ENCODE measurements at regions not wholly inside any gene's neighbourhood (a gene's known extent, or its start where the extent isn't known, plus 50 kb on each side); places are given as distances from the start of the nearest gene placed in this dataset.

DNA sequence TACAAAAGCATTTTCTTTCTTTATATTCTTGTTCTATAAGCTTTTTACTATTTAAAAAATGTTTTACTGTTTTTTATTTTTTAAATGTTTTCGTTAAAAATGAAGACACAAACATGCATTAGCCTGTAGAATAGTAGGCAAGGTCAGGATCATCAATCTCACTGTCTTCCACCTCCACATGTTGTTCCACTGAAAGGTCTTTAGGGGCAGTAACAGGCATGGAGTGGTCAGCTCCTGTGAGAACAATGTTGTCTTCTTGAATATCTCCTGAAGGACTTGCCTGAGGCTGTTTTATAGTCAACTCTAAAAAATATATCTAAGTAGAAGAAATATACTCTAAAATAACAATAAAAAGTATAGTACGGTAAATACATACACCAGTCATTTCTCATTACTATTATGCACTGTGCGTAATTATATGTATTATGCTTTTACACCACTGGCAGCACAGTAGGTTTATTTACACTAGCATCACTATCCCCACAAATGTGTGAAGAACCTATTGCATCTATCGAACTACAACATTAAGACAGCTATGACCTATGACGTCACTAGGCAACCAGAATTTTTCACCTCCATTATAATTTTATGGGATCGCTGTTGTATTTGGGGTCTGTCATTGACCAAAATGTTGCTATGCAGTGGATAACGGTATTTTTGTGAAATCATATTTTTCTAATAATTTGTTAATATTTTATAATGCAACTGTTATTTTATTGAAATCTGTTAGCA lies 764.3 kb downstream of the METTL4 start:
- Histone ChIP-seq H4K8ac (ENCODE audit: low read length) (no peak overlapping the region), H3K23ac (ENCODE audit: low read length in 2 of 2) (no peak overlapping the region), H3K18ac (ENCODE audit: low read depth in 1 of 2, low read length in 2 of 2) (no peak overlapping the region), H2BK15ac (ENCODE audit: low read depth, poor library complexity, severe bottlenecking) (no peak overlapping the region), H3K27me3 (ENCODE audit: control insufficient read depth in 1 of 2, insufficient read depth in 1 of 2, low read length in 2 of 2) (no peaks in the 10 kb centered on the region), H3K4me1 (ENCODE audit: control insufficient read depth, insufficient read depth, low read depth, low read length) (no peaks in the 10 kb centered on the region), H3K9ac (ENCODE audit: low read length) (no peak overlapping the region), H2AK5ac (ENCODE audit: low read length, severe bottlenecking) (no peak overlapping the region), H3K27ac (ENCODE audit: low read length, poor library complexity, severe bottlenecking) (no peak overlapping the region), H3K4ac (ENCODE audit: low read depth in 1 of 2, low read length in 2 of 2) (no peak overlapping the region), H2BK12ac (ENCODE audit: low read length in 2 of 2) (no peak overlapping the region), H3K4me2 (ENCODE audit: low read length, poor library complexity, severe bottlenecking) (no peak overlapping the region), H2AFZ (ENCODE audit: low read depth, low read length) (no peak overlapping the region), H3K14ac (ENCODE audit: low read length in 2 of 2) (no peak overlapping the region), H2BK5ac (ENCODE audit: low read depth, low read length, poor library complexity, severe bottlenecking) (no peak overlapping the region), H4K91ac (ENCODE audit: low read length) (no peak overlapping the region), H3K36me3 (ENCODE audit: control insufficient read depth in 1 of 2, insufficient read depth in 2 of 2, low read depth in 1 of 2, low read length in 2 of 2) (no peaks in the 10 kb centered on the region), H2BK120ac (ENCODE audit: low read depth, low read length) (no peak overlapping the region), H3K4me3 (ENCODE audit: insufficient read depth in 1 of 2, low read depth in 1 of 2, low read length in 2 of 2) (no peak overlapping the region), H3K9me3 (ENCODE audit: control insufficient read depth, low read length) (no peaks in the 10 kb centered on the region), H3K79me1 (replicated peaks; ENCODE audit: low read length, poor library complexity, severe bottlenecking) (no peaks in the 10 kb centered on the region)
- DNase-seq, result no peak
- WGBS, result 89% methylated on average over 4 of the region's 7 CpGs

DNA sequence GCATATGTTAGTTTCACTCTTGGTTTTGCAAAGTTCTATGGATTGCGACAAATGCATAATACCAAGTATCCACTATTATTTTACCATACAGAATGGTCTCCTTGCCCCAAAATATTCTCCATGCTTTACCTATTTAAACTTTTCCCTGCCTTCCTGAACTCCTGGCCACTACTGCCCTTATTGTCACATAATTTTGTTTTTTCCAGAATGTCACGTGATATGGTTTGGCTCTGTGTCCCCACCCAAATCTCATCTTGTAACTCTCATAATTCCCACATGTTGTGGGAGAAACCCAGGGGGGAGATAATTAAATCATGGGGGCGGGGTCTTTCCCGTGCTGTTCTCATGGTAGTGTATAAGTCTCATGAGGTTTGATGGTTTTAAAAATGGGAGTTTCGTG lies 760.0 kb downstream of the METTL4 start:
- H2AFZ ChIP-seq (ENCODE audit: low read depth, low read length), result no peak overlapping the region
- no peak overlapping the region for H4K91ac ChIP-seq (ENCODE audit: low read length)
- no peak overlapping the region for H2BK120ac ChIP-seq (ENCODE audit: low read depth, low read length)
- WGBS, result 63% methylated on average over 4 of the region's 5 CpGs
- DNase-seq, result no peak
- no peaks in the 10 kb centered on the region for H3K79me1 ChIP-seq (replicated peaks; ENCODE audit: low read length, poor library complexity, severe bottlenecking)
- H3K36me3 ChIP-seq (ENCODE audit: control insufficient read depth in 1 of 2, insufficient read depth in 2 of 2, low read depth in 1 of 2, low read length in 2 of 2), result no peaks in the 10 kb centered on the region
- H3K27ac ChIP-seq (ENCODE audit: low read length, poor library complexity, severe bottlenecking), result no peak overlapping the region
- H2BK15ac ChIP-seq (ENCODE audit: low read depth, poor library complexity, severe bottlenecking), result no peak overlapping the region
- H3K18ac ChIP-seq (ENCODE audit: low read depth in 1 of 2, low read length in 2 of 2), result no peak overlapping the region
- H3K4me1 ChIP-seq (ENCODE audit: control insufficient read depth, insufficient read depth, low read depth, low read length), result no peaks in the 10 kb centered on the region
- no peak overlapping the region for H3K4ac ChIP-seq (ENCODE audit: low read depth in 1 of 2, low read length in 2 of 2)
- H3K14ac ChIP-seq (ENCODE audit: low read length in 2 of 2), result no peak overlapping the region
- no peak overlapping the region for H4K8ac ChIP-seq (ENCODE audit: low read length)
- H2BK12ac ChIP-seq (ENCODE audit: low read length in 2 of 2), result no peak overlapping the region
- H2BK5ac ChIP-seq (ENCODE audit: low read depth, low read length, poor library complexity, severe bottlenecking), result no peak overlapping the region
- no peak overlapping the region for H3K4me3 ChIP-seq (ENCODE audit: insufficient read depth in 1 of 2, low read depth in 1 of 2, low read length in 2 of 2)
- H2AK5ac ChIP-seq (ENCODE audit: low read length, severe bottlenecking), result no peak overlapping the region
- no peak overlapping the region for H3K23ac ChIP-seq (ENCODE audit: low read length in 2 of 2)
- H3K9ac ChIP-seq (ENCODE audit: low read length), result no peak overlapping the region
- H3K27me3 ChIP-seq (ENCODE audit: control insufficient read depth in 1 of 2, insufficient read depth in 1 of 2, low read length in 2 of 2), result no peaks in the 10 kb centered on the region
- no peaks in the 10 kb centered on the region for H3K9me3 ChIP-seq (ENCODE audit: control insufficient read depth, low read length)
- no peak overlapping the region for H3K4me2 ChIP-seq (ENCODE audit: low read length, poor library complexity, severe bottlenecking)

DNA sequence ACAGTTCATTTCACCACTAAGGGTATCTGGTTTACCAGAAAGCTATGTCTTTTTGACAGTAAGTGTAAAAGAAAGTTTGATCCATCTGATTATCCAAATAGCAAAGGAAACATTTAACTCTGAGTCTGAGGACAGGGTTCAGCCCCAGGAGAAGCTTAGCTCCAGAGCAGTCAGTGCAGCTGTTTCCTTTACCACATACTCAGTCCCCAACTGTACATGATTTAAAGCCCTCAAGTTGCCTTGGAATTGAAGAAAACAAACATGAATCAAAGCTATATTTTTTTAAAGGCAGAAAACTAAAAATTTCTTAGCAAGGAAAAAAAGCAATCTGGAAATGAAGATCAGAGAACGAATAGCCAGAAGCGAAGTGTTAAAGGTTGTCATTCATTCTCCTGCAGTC lies 746.0 kb downstream of the METTL4 start:
- no peak overlapping the region for H3K14ac ChIP-seq (ENCODE audit: low read length in 2 of 2)
- no peak overlapping the region for H2BK12ac ChIP-seq (ENCODE audit: low read length in 2 of 2)
- no peak for DNase-seq
- H2BK120ac ChIP-seq (ENCODE audit: low read depth, low read length), result no peak overlapping the region
- 83% methylated on average over 2 of the region's 2 CpGs for WGBS
- H3K4me2 ChIP-seq (ENCODE audit: low read length, poor library complexity, severe bottlenecking), result no peak overlapping the region
- H3K9me3 ChIP-seq (ENCODE audit: control insufficient read depth, low read length), result peaks cover 6% of the 10 kb centered on the region
- no peak overlapping the region for H3K27ac ChIP-seq (ENCODE audit: low read length, poor library complexity, severe bottlenecking)
- H3K27me3 ChIP-seq (ENCODE audit: control insufficient read depth in 1 of 2, insufficient read depth in 1 of 2, low read length in 2 of 2), result no peaks in the 10 kb centered on the region
- H2AFZ ChIP-seq (ENCODE audit: low read depth, low read length), result no peak overlapping the region
- no peak overlapping the region for H2BK15ac ChIP-seq (ENCODE audit: low read depth, poor library complexity, severe bottlenecking)
- H3K4ac ChIP-seq (ENCODE audit: low read depth in 1 of 2, low read length in 2 of 2), result no peak overlapping the region
- H3K4me3 ChIP-seq (ENCODE audit: insufficient read depth in 1 of 2, low read depth in 1 of 2, low read length in 2 of 2), result no peak overlapping the region
- no peak overlapping the region for H3K23ac ChIP-seq (ENCODE audit: low read length in 2 of 2)
- no peak overlapping the region for H2AK5ac ChIP-seq (ENCODE audit: low read length, severe bottlenecking)
- no peak overlapping the region for H2BK5ac ChIP-seq (ENCODE audit: low read depth, low read length, poor library complexity, severe bottlenecking)
- no peaks in the 10 kb centered on the region for H3K79me1 ChIP-seq (replicated peaks; ENCODE audit: low read length, poor library complexity, severe bottlenecking)
- H4K91ac ChIP-seq (ENCODE audit: low read length), result no peak overlapping the region
- H3K9ac ChIP-seq (ENCODE audit: low read length), result no peak overlapping the region
- H3K4me1 ChIP-seq (ENCODE audit: control insufficient read depth, insufficient read depth, low read depth, low read length), result no peaks in the 10 kb centered on the region
- H4K8ac ChIP-seq (ENCODE audit: low read length), result no peak overlapping the region
- H3K18ac ChIP-seq (ENCODE audit: low read depth in 1 of 2, low read length in 2 of 2), result no peak overlapping the region
- no peaks in the 10 kb centered on the region for H3K36me3 ChIP-seq (ENCODE audit: control insufficient read depth in 1 of 2, insufficient read depth in 2 of 2, low read depth in 1 of 2, low read length in 2 of 2)

DNA sequence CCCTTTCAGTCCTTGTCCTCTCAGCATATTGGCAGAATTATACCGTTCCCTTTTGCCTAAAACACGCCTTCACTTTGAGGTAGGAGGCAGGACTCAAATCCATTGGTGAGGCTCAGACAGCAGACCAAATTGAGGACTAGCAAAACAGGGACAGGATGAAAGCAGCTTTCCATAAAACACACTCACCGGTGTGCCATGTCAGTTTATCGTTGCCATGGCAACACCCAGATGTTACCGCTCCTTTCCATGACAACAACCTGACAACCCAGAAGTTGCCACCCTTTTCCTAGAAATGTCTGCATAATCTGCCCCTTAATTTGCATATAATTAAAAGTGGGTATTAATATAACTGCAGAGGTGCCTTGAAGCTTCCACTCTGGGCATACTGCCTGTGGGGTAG lies 730.4 kb downstream of the METTL4 start:
- H2AFZ ChIP-seq (ENCODE audit: low read depth, low read length), result no peak overlapping the region
- no peak for DNase-seq
- no peak overlapping the region for H3K23ac ChIP-seq (ENCODE audit: low read length in 2 of 2)
- no peak overlapping the region for H4K91ac ChIP-seq (ENCODE audit: low read length)
- no peaks in the 10 kb centered on the region for H3K36me3 ChIP-seq (ENCODE audit: control insufficient read depth in 1 of 2, insufficient read depth in 2 of 2, low read depth in 1 of 2, low read length in 2 of 2)
- H2BK12ac ChIP-seq (ENCODE audit: low read length in 2 of 2), result no peak overlapping the region
- H3K4me1 ChIP-seq (ENCODE audit: control insufficient read depth, insufficient read depth, low read depth, low read length), result no peaks in the 10 kb centered on the region
- H3K14ac ChIP-seq (ENCODE audit: low read length in 2 of 2), result no peak overlapping the region
- H2BK5ac ChIP-seq (ENCODE audit: low read depth, low read length, poor library complexity, severe bottlenecking), result no peak overlapping the region
- no peak overlapping the region for H3K27ac ChIP-seq (ENCODE audit: low read length, poor library complexity, severe bottlenecking)
- no peak overlapping the region for H4K8ac ChIP-seq (ENCODE audit: low read length)
- no peak overlapping the region for H3K18ac ChIP-seq (ENCODE audit: low read depth in 1 of 2, low read length in 2 of 2)
- no peak overlapping the region for H2BK15ac ChIP-seq (ENCODE audit: low read depth, poor library complexity, severe bottlenecking)
- no peak overlapping the region for H2BK120ac ChIP-seq (ENCODE audit: low read depth, low read length)
- no peaks in the 10 kb centered on the region for H3K27me3 ChIP-seq (ENCODE audit: control insufficient read depth in 1 of 2, insufficient read depth in 1 of 2, low read length in 2 of 2)
- no peak overlapping the region for H3K4me3 ChIP-seq (ENCODE audit: insufficient read depth in 1 of 2, low read depth in 1 of 2, low read length in 2 of 2)
- H3K9ac ChIP-seq (ENCODE audit: low read length), result no peak overlapping the region
- WGBS, result 74% methylated on average over 5 of the region's 5 CpGs
- no peak overlapping the region for H3K4ac ChIP-seq (ENCODE audit: low read depth in 1 of 2, low read length in 2 of 2)
- no peak overlapping the region for H3K4me2 ChIP-seq (ENCODE audit: low read length, poor library complexity, severe bottlenecking)
- H3K79me1 ChIP-seq (replicated peaks; ENCODE audit: low read length, poor library complexity, severe bottlenecking), result no peaks in the 10 kb centered on the region
- peaks cover 8% of the 10 kb centered on the region for H3K9me3 ChIP-seq (ENCODE audit: control insufficient read depth, low read length)
- no peak overlapping the region for H2AK5ac ChIP-seq (ENCODE audit: low read length, severe bottlenecking)
